HCT116 (cell line): ENCODE measurements at regions not wholly inside any gene's neighbourhood (a gene's known extent, or its start where the extent isn't known, plus 50 kb on each side); places are given as distances from the start of the nearest gene placed in this dataset.
A peak's percentile ranks its signal among the peaks of the same experiment; 100 is the strongest.

ENCODE experiments used
- ATAC-seq: fragments of 200-7000 bp; cut with Tn5 transposase; 2 replicates; pipeline ENCODE4 v1.9.1; 2020; ENCODE audit warnings: mild to moderate bottlenecking, moderate library complexity
- BruUV-seq: library from RNA; stranded (reverse); fragments of 400-500 nt; replicated peaks from 2 replicates; lab custom pipeline; 2021; lab: Mats Ljungman, UMichigan
- CTCF ChIA-PET: fragments of 300-600 bp; sonication (Branson Sonifier 250); formaldehyde crosslinking; loops from one replicate; lab custom pipeline; 2021; ENCODE audit warnings: antibody characterized with exemption; lab: Charles Lee
- POLR2A ChIA-PET: fragments of 300-600, 350-600 bp; sonication (Branson Sonifier 250); formaldehyde crosslinking; loops from one replicate; lab custom pipeline; 2021; ENCODE audit warnings: antibody characterized with exemption; lab: Charles Lee
- RAD21 ChIA-PET, 2 experiments: fragments of 300-600 bp; sonication (Branson Sonifier 250); formaldehyde crosslinking; loops; one replicate each; lab custom pipeline; 2023; ENCODE audit warnings: low total read pairs in 2 of 2; ENCODE audit not compliant: uncharacterized antibody in 2 of 2, unreplicated experiment in 2 of 2, low non-redundant PET in 1 of 2; lab: Charles Lee
- DNase-seq: peaks from one replicate; pipeline ENCODE4 v3.0.0-alpha.2; 2010; ENCODE audit warnings: low read depth, low spot score
- H2AFZ ChIP-seq: fragments of 200-600 bp; shearing (Covaris generic), sonication (generic); 2 replicates; pipeline ENCODE4 v1.6.1; 2017; ENCODE audit warnings: low read depth, mixed run types, mixed read lengths, antibody characterized with exemption, low read length; ENCODE audit not compliant: poor library complexity, severe bottlenecking
- H3K27ac ChIP-seq: 2 replicates; pipeline ENCODE4 v1.5.1; 2012; ENCODE audit warnings: low read depth, low read length
- H3K27me3 ChIP-seq: fragments of 200-600 bp; sonication (generic); 2 replicates; pipeline ENCODE4 v1.6.1; 2016; ENCODE audit warnings: mixed run types, low read length, mixed read lengths; ENCODE audit not compliant: insufficient read depth
- H3K36me3 ChIP-seq, 2 experiments: fragments of 200-500 bp in 1 of 2; fragments of 200-600 bp in 1 of 2; sonication (Bioruptor generic) in 1 of 2; sonication (generic) in 1 of 2; 2 replicates each; pipeline versions ENCODE4 v1.5.1 to v1.6.1; 2014 to 2016; ENCODE audit warnings: low read length in 2 of 2, inconsistent platforms in 1 of 2, mixed read lengths in 1 of 2, mixed run types in 1 of 2; ENCODE audit not compliant: insufficient read depth in 2 of 2, control insufficient read depth in 1 of 2
- H3K4me1 ChIP-seq, 2 experiments: fragments of 200-600 bp in 1 of 2; sonication (generic) in 1 of 2; 2 replicates each; pipeline versions ENCODE4 v1.5.1 to v1.6.1; 2012 to 2017; ENCODE audit warnings: low read length in 2 of 2, inconsistent platforms in 1 of 2, mild to moderate bottlenecking in 1 of 2, mixed read lengths in 1 of 2, mixed run types in 1 of 2, moderate library complexity in 1 of 2; ENCODE audit not compliant: insufficient read depth in 2 of 2, control insufficient read depth in 1 of 2
- H3K4me2 ChIP-seq: fragments of 200-600 bp; sonication (generic); 2 replicates; pipeline ENCODE4 v1.6.1; 2017; ENCODE audit warnings: mixed run types, low read length, mixed read lengths
- H3K4me3 ChIP-seq, 2 experiments: fragments of 200-600 bp in 1 of 2; sonication (generic) in 1 of 2; replicated peaks in 1 of 2; 2 replicates each; pipeline ENCODE4 v1.5.1; 2011 to 2016; ENCODE audit warnings: low read length in 2 of 2, control low read depth in 1 of 2, low read depth in 1 of 2, mild to moderate bottlenecking in 1 of 2, mixed read lengths in 1 of 2, mixed run types in 1 of 2
- H3K79me2 ChIP-seq: fragments of 200-600 bp; sonication (generic); 2 replicates; pipeline ENCODE4 v1.6.1; 2017; ENCODE audit warnings: mild to moderate bottlenecking, mixed run types, low read length, moderate library complexity, mixed read lengths; ENCODE audit not compliant: insufficient read depth
- H3K9ac ChIP-seq: fragments of 200-600 bp; sonication (generic); 2 replicates; pipeline ENCODE4 v1.6.1; 2016; ENCODE audit warnings: low read length, mixed read lengths
- H3K9me2 ChIP-seq: fragments of 200-600 bp; sonication (generic), shearing (Covaris generic); 2 replicates; pipeline ENCODE4 v1.6.1; 2017; ENCODE audit warnings: mixed run types, mild to moderate bottlenecking, moderate library complexity; ENCODE audit not compliant: insufficient read depth
- H3K9me3 ChIP-seq, 2 experiments: fragments of 200-500 bp in 1 of 2; fragments of 200-600 bp in 1 of 2; sonication (Bioruptor generic) in 1 of 2; sonication (generic) in 1 of 2; 2 replicates each; pipeline ENCODE4 v1.6.1; 2014 to 2017; ENCODE audit warnings: low read length in 2 of 2, mixed read lengths in 2 of 2, inconsistent platforms in 1 of 2, low read depth in 1 of 2, mild to moderate bottlenecking in 1 of 2, mixed run types in 1 of 2, moderate library complexity in 1 of 2; ENCODE audit not compliant: control insufficient read depth in 1 of 2, insufficient read depth in 1 of 2
- H4K20me1 ChIP-seq: fragments of 200-600 bp; sonication (generic), shearing (Covaris generic); 2 replicates; pipeline ENCODE4 v1.6.1; 2017; ENCODE audit warnings: mixed run types, mild to moderate bottlenecking, moderate library complexity; ENCODE audit not compliant: insufficient read depth
- CTCF ChIP-seq, 3 experiments: fragments of 200-600 bp in 1 of 3; sonication (generic) in 1 of 3; IDR thresholded peaks in 2 of 3; conservative IDR thresholded peaks in 1 of 3; 2 replicates each; pipeline ENCODE4 v1.5.1; 2012 to 2017; ENCODE audit warnings: low read depth in 2 of 3, low read length in 2 of 3, antibody characterized with exemption in 1 of 3, borderline replicate concordance in 1 of 3, control low read depth in 1 of 3, mild to moderate bottlenecking in 1 of 3, mixed read lengths in 1 of 3, mixed run types in 1 of 3, moderate library complexity in 1 of 3; ENCODE audit not compliant: insufficient read depth in 1 of 3
- RAD21 ChIP-seq: IDR thresholded peaks from 2 replicates; pipeline ENCODE4 v1.6.1; 2012; ENCODE audit warnings: low read depth, mild to moderate bottlenecking
- REST ChIP-seq: IDR thresholded peaks from 2 replicates; pipeline ENCODE4 v1.6.1; 2012; ENCODE audit warnings: low read depth
- ZFX ChIP-seq: fragments of 450-650 bp; IDR thresholded peaks from 2 replicates; pipeline ENCODE4 v1.6.1; 2017
- ZNF274 ChIP-seq: fragments of 200-500 bp; sonication (Bioruptor generic); IDR thresholded peaks from 2 replicates; pipeline ENCODE4 v1.6.1; 2014; ENCODE audit warnings: mild to moderate bottlenecking, low read depth, low read length, inconsistent platforms
- intact Hi-C: fragments of 100-400 bp; cut with micrococcal nuclease; formaldehyde crosslinking; loops from 2 replicates; pipeline ENCODE4 v1.10.0; 2022

GRCh38 chr13:79060216-79060615 is 345.8 kb downstream of the RBM26 start:
- intact Hi-C loops, result no loop called here
- BruUV-seq, result no TSS peak
- H3K79me2 ChIP-seq, result no peaks in the 10 kb centered on the region
- H3K4me1 ChIP-seq, result no peaks in the 10 kb centered on the region
- TF ChIP-seq ZFX, result no peak
- TF ChIP-seq CTCF (IDR thresholded peaks at IDR 0.05 in 2 of 3, conservative IDR thresholded peaks at IDR 0.05 in 1 of 3; ENCODE audit: borderline replicate concordance in 1 of 3, insufficient read depth in 1 of 3, low read depth in 2 of 3, low read length in 2 of 3), result peak in 1 of 3 experiments; percentile 34; a peak in 1 of 6 replicates
- H3K36me3 ChIP-seq, result no peaks in the 10 kb centered on the region
- no peak overlapping the region for H2AFZ ChIP-seq
- no peak for DNase-seq
- ChIA-PET CTCF (interaction anchor here (0.7 to 0.8 kb wide), 2 partner anchors 9 to 382 kb away, joined by 3 read pairs; no protein-coding TSS in a partner anchor), RAD21 (no interaction called here), POLR2A (no interaction called here)
- H4K20me1 ChIP-seq, result no peaks in the 10 kb centered on the region
- no peaks in the 10 kb centered on the region for H3K9me3 ChIP-seq
- no peaks in the 10 kb centered on the region for H3K9me2 ChIP-seq
- H3K27ac ChIP-seq, result no peak overlapping the region
- peaks cover 5% of the 10 kb centered on the region; the same call in 1 of the 2 replicates for H3K27me3 ChIP-seq
- no peak for ATAC-seq
- H3K4me3 ChIP-seq, result no peak overlapping the region
- no peak overlapping the region for H3K4me2 ChIP-seq
- no peak overlapping the region for H3K9ac ChIP-seq

- Histone ChIP-seq H3K4me1 (no peaks in the 10 kb centered on the region), H3K9me3 (no peaks in the 10 kb centered on the region), H3K79me2 (no peaks in the 10 kb centered on the region), H3K4me2 (no peak overlapping the region), H3K27me3 (peaks cover 6% of the 10 kb centered on the region; the same call in 1 of the 2 replicates), H3K27ac (no peak overlapping the region), H3K9ac (no peak overlapping the region), H3K9me2 (no peaks in the 10 kb centered on the region), H4K20me1 (no peaks in the 10 kb centered on the region), H2AFZ (no peak overlapping the region), H3K4me3 (no peak overlapping the region), H3K36me3 (no peaks in the 10 kb centered on the region)
- intact Hi-C loops, result loop anchor here (2.0 to 5.0 kb wide), 2 partner anchors 814 to 920 kb away; no protein-coding TSS in a partner anchor
- RAD21 ChIA-PET, result no interaction called here
- POLR2A ChIA-PET, result no interaction called here
- BruUV-seq, result no TSS peak
- CTCF ChIA-PET, result interaction anchor here (1.2 kb wide), 1 partner anchor 919 kb away, joined by 3 read pairs; no protein-coding TSS in a partner anchor
- ATAC-seq (no peak), DNase-seq (no peak)
- TF ChIP-seq ZNF274, result no peak
- TF ChIP-seq RAD21, result peak; percentile 34; the same call in 1 of the 2 replicates
- TF ChIP-seq CTCF (IDR thresholded peaks at IDR 0.05 in 2 of 3, conservative IDR thresholded peaks at IDR 0.05 in 1 of 3; ENCODE audit: borderline replicate concordance in 1 of 3, insufficient read depth in 1 of 3, low read depth in 2 of 3, low read length in 2 of 3), result peak; percentile 6 to 52 (median 51); a peak in 4 of 6 replicates
- TF ChIP-seq REST, result no peak
Observed at GRCh38 chr13:79056706-79057105, 349.3 kb downstream of the RBM26 start.
